K562 (cell line): ENCODE measurements at regions not wholly inside any gene's neighbourhood (a gene's known extent, or its start where the extent isn't known, plus 50 kb on each side); places are given as distances from the start of the nearest gene placed in this dataset.

Experiments used
- ATAC-seq: fragments of 200-7000 bp; cut with Tn5 transposase; 3 replicates; pipeline ENCODE4 v1.9.1; 2020; ENCODE audit warnings: moderate library complexity
- BruUV-seq: library from RNA; stranded (reverse); fragments of 400-500 nt; replicated peaks from 2 replicates; lab custom pipeline; 2021; lab: Mats Ljungman, UMichigan
- CTCF ChIA-PET: fragments of 300-600 bp; formaldehyde crosslinking; extraction: SDS; loops from one replicate; lab custom pipeline; 2021; ENCODE audit warnings: low intra/inter-chr PET ratio; lab: Yijun Ruan, JAX
- POLR2A ChIA-PET: fragments of 300-600, 350-650 bp; sonication (Branson Sonifier 250); formaldehyde crosslinking; extraction: SDS; loops from one replicate; lab custom pipeline; 2021; ENCODE audit warnings: antibody characterized with exemption, inconsistent platforms; lab: Yijun Ruan, JAX
- DNase-seq, 4 experiments: peaks; one replicate each; pipeline versions ENCODE4 v3.0.0 to v3.0.0-alpha.2; 2011 to 2018; ENCODE audit warnings: low spot score in 3 of 4, mixed read lengths in 3 of 4; ENCODE audit errors: extremely low read depth in 1 of 4
- FAIRE-seq: peaks from 2 replicates; lab custom pipeline; 2011; peaks lifted over from hg19 to GRCh38; lab: Jason Lieb, UNC
- H2AFZ ChIP-seq: 2 replicates; pipeline ENCODE4 v1.6.0; 2011; ENCODE audit warnings: low read depth, low read length, control low read depth, inconsistent platforms
- H3K27ac ChIP-seq: fragments of 200-600 bp; 3 replicates; pipeline ENCODE4 v1.8.0; 2011; ENCODE audit warnings: low read depth, mild to moderate bottlenecking, control low read depth, inconsistent platforms, low read length, moderate library complexity, mixed read lengths; ENCODE audit errors: extremely low read depth
- H3K27me3 ChIP-seq, 2 experiments: fragments of 300-600 bp in 1 of 2; 2 replicates in 1 of 2; 3 replicates in 1 of 2; pipeline versions ENCODE4 v1.6.0 to v1.8.0; 2011; ENCODE audit warnings: inconsistent platforms in 2 of 2, low read length in 2 of 2, mild to moderate bottlenecking in 1 of 2, mixed read lengths in 1 of 2, moderate library complexity in 1 of 2; ENCODE audit not compliant: control insufficient read depth in 2 of 2, insufficient read depth in 2 of 2
- H3K36me3 ChIP-seq: fragments of 300-600 bp; 3 replicates; pipeline ENCODE4 v1.8.0; 2011; ENCODE audit warnings: mild to moderate bottlenecking, low read length, inconsistent platforms; ENCODE audit not compliant: control insufficient read depth, insufficient read depth
- H3K4me1 ChIP-seq, 2 experiments: fragments of 200-600 bp in 1 of 2; replicated peaks in 1 of 2; 2 replicates in 1 of 2; 3 replicates in 1 of 2; pipeline versions ENCODE4 v1.5.1 to v1.8.0; 2011; ENCODE audit warnings: inconsistent platforms in 2 of 2, low read length in 2 of 2, mild to moderate bottlenecking in 1 of 2, mixed read lengths in 1 of 2, moderate library complexity in 1 of 2; ENCODE audit not compliant: control insufficient read depth in 2 of 2, insufficient read depth in 2 of 2
- H3K4me2 ChIP-seq: 2 replicates; pipeline ENCODE4 v1.6.1; 2011; ENCODE audit warnings: low read length, control low read depth, inconsistent platforms, mixed read lengths; ENCODE audit not compliant: insufficient read depth
- H3K4me3 ChIP-seq: fragments of 200-600 bp; sonication (generic), shearing (Covaris generic); 2 replicates; pipeline ENCODE4 v1.5.1; 2016; ENCODE audit warnings: control low read depth, inconsistent platforms
- H3K79me2 ChIP-seq: fragments of 200-600 bp; 3 replicates; pipeline ENCODE4 v1.8.0; 2011; ENCODE audit warnings: low read length, inconsistent platforms; ENCODE audit not compliant: control insufficient read depth, insufficient read depth
- H3K9ac ChIP-seq, 2 experiments: 2 replicates each; pipeline versions ENCODE4 v1.6.0 to v1.6.1; 2011; ENCODE audit warnings: low read depth in 2 of 2, low read length in 2 of 2, control low read depth in 1 of 2, inconsistent platforms in 1 of 2, mild to moderate bottlenecking in 1 of 2, mixed read lengths in 1 of 2; ENCODE audit not compliant: insufficient read depth in 1 of 2
- H3K9me1 ChIP-seq: one replicate; pipeline ENCODE4 v1.6.0; 2011; ENCODE audit warnings: inconsistent platforms, mild to moderate bottlenecking, low read length, moderate library complexity; ENCODE audit not compliant: control insufficient read depth, insufficient read depth
- H3K9me3 ChIP-seq: replicated peaks from 2 replicates; pipeline ENCODE4 v1.5.1; 2011; ENCODE audit warnings: low read depth, low read length, inconsistent platforms; ENCODE audit not compliant: control insufficient read depth, insufficient read depth
- H4K20me1 ChIP-seq: replicated peaks from 2 replicates; pipeline ENCODE4 v1.6.1; 2011; ENCODE audit warnings: low read length, inconsistent platforms, mixed read lengths; ENCODE audit not compliant: control insufficient read depth, insufficient read depth
- DDX20 ChIP-seq: fragments of 450-650 bp; IDR thresholded peaks from 2 replicates; pipeline ENCODE4 v1.6.1; 2016; ENCODE audit warnings: missing genetic modification characterization, low read depth, mild to moderate bottlenecking, missing compliant biosample characterization, moderate library complexity
- FOXJ2 ChIP-seq: fragments of 200-800 bp; sonication (Bioruptor generic); IDR thresholded peaks from 2 replicates; pipeline ENCODE4 v1.6.1; 2016; ENCODE audit warnings: missing genetic modification characterization, missing compliant biosample characterization
- FUS ChIP-seq: fragments of 200-400 bp; formaldehyde crosslinking; optimal IDR thresholded peaks from 2 replicates; pipeline ENCODE3; 2017; ENCODE audit warnings: low read depth, low read length
- HCFC1 ChIP-seq: IDR thresholded peaks from 2 replicates; pipeline ENCODE4 v1.6.1; 2012; ENCODE audit warnings: low read depth, low read length, improper control_type of control experiment
- JUNB ChIP-seq: fragments of 450-650 bp; formaldehyde crosslinking; conservative IDR thresholded peaks from 2 replicates; pipeline ENCODE4 v1.4.0; 2020; ENCODE audit warnings: mild to moderate bottlenecking
- KLF10 ChIP-seq: fragments of 250-450 bp; sonication (Bioruptor Pico); IDR thresholded peaks from 2 replicates; pipeline ENCODE4 v1.6.1; 2021; ENCODE audit warnings: matching md5 sums
- LCOR ChIP-seq: sonication (generic); formaldehyde crosslinking; IDR thresholded peaks from 2 replicates; pipeline ENCODE4 v1.8.0; 2022; ENCODE audit warnings: mild to moderate bottlenecking, missing genetic modification reagents
- SAFB2 ChIP-seq: fragments of 200-400 bp; formaldehyde crosslinking; IDR thresholded peaks from 2 replicates; pipeline ENCODE4 v1.6.1; 2018; ENCODE audit warnings: borderline replicate concordance, low read length, low read depth, moderate library complexity; ENCODE audit not compliant: severe bottlenecking
- SIN3B ChIP-seq: fragments of 450-650 bp; IDR thresholded peaks from 2 replicates; pipeline ENCODE4 v1.6.1; 2017; ENCODE audit warnings: low read depth, mild to moderate bottlenecking, moderate library complexity
- TAF9B ChIP-seq: fragments of 450-650 bp; IDR thresholded peaks from 2 replicates; pipeline ENCODE4 v1.6.1; 2018; ENCODE audit warnings: mild to moderate bottlenecking; ENCODE audit not compliant: partially characterized antibody
- TRIM28 ChIP-seq: fragments of 450-650 bp; IDR thresholded peaks from 2 replicates; pipeline ENCODE4 v1.6.1; 2017
- ZC3H8 ChIP-seq: fragments of 450-650 bp; IDR thresholded peaks from 2 replicates; pipeline ENCODE4 v1.6.1; 2017
- ZNF134 ChIP-seq: fragments of 250-450 bp; sonication (Bioruptor Pico); conservative IDR thresholded peaks from 2 replicates; pipeline ENCODE4 v1.4.0; 2020
- ZNF165 ChIP-seq: fragments of 250-450 bp; sonication (Bioruptor Pico); IDR thresholded peaks from 2 replicates; pipeline ENCODE4 v1.4.0; 2020; ENCODE audit warnings: borderline replicate concordance
- ZNF184 ChIP-seq: sonication (generic); formaldehyde crosslinking; IDR thresholded peaks from 2 replicates; pipeline ENCODE4 v1.5.0; 2020; ENCODE audit warnings: missing genetic modification reagents
- ZNF347 ChIP-seq: fragments of 450-650 bp; formaldehyde crosslinking; IDR thresholded peaks from 2 replicates; pipeline ENCODE4 v1.4.0; 2020; ENCODE audit warnings: low read depth, mild to moderate bottlenecking, moderate library complexity
- WGBS: fragments of 100-300 bp; shearing (Covaris generic); methylation state at CpG from one replicate; pipeline ENCODE4 v1.1.6; 2016; ENCODE audit warnings: low coverage, mixed read lengths; ENCODE audit not compliant: insufficient coverage; ENCODE audit errors: missing lambda C conversion rate; 5-methylcytosine and 5-hydroxymethylcytosine counted together
- in situ Hi-C: fragments of 300-500 bp; cut with MboI; formaldehyde crosslinking; loops from 4 replicates; pipeline ENCODE4 v1.15.0; 2018; ENCODE audit warnings: inconsistent platforms, mixed read lengths
- intact Hi-C: fragments of 100-400 bp; cut with micrococcal nuclease; formaldehyde crosslinking; loops from 2 replicates; pipeline ENCODE4 v1.14.2; 2022
- TF ChIP-seq, protein P1 (sequence below): fragments of 250-450 bp; sonication (Bioruptor Pico); IDR thresholded peaks from 2 replicates; pipeline ENCODE4 v1.5.0; 2021

GRCh38 chr6:85920782-85921181 lies 278.1 kb upstream of the SYNCRIP start:
- intact Hi-C loops = loop anchor here (5.0 to 10.0 kb wide), 2 partner anchors 934 to 1107 kb away; no protein-coding TSS in a partner anchor
- no peak overlapping the region for H3K9ac ChIP-seq
- no peak overlapping the region for H2AFZ ChIP-seq
- H3K27me3 ChIP-seq = no peaks in the 10 kb centered on the region
- no peaks in the 10 kb centered on the region for H4K20me1 ChIP-seq
- 0% methylated on average over 1 of the region's 1 CpG for WGBS
- H3K4me2 ChIP-seq = no peak overlapping the region
- DNase-seq (no peak), ATAC-seq (no peak), FAIRE-seq (no peak)
- H3K9me1 ChIP-seq = no peaks in the 10 kb centered on the region
- H3K9me3 ChIP-seq = no peaks in the 10 kb centered on the region
- ChIA-PET POLR2A (no interaction called here), CTCF (no interaction called here)
- no peak overlapping the region for H3K4me3 ChIP-seq
- TF ChIP-seq, protein P1, sequence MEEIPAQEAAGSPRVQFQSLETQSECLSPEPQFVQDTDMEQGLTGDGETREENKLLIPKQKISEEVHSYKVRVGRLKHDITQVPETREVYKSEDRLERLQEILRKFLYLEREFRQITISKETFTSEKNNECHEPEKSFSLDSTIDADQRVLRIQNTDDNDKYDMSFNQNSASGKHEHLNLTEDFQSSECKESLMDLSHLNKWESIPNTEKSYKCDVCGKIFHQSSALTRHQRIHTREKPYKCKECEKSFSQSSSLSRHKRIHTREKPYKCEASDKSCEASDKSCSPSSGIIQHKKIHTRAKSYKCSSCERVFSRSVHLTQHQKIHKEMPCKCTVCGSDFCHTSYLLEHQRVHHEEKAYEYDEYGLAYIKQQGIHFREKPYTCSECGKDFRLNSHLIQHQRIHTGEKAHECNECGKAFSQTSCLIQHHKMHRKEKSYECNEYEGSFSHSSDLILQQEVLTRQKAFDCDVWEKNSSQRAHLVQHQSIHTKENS (CRISPR knock-in tag) = no peak
- TF ChIP-seq ZNF134 (CRISPR knock-in tag) (no peak), DDX20 (no peak), ZC3H8 (no peak), KLF10 (CRISPR knock-in tag) (no peak), FUS (no peak), JUNB (CRISPR knock-in tag) (no peak), ZNF347 (CRISPR knock-in tag) (no peak), HCFC1 (no peak), TAF9B (no peak), LCOR (CRISPR knock-in tag) (no peak), ZNF165 (CRISPR knock-in tag) (no peak), TRIM28 (no peak), FOXJ2 (tag) (no peak), SIN3B (no peak), ZNF184 (CRISPR knock-in tag) (no peak), SAFB2 (no peak)
- H3K27ac ChIP-seq = no peak overlapping the region
- no peaks in the 10 kb centered on the region for H3K36me3 ChIP-seq
- H3K79me2 ChIP-seq = no peaks in the 10 kb centered on the region
- no TSS peak for BruUV-seq
- no peaks in the 10 kb centered on the region for H3K4me1 ChIP-seq
- in situ Hi-C loops = no loop called here
